ENCODE measurements at regions not wholly inside any gene's neighbourhood (a gene's known extent, or its start where the extent isn't known, plus 50 kb on each side); places are given as distances from the start of the nearest gene placed in this dataset.
"Not testable (repeated sequence)": the region's sequence is repeated elsewhere in the genome, so short reads cannot be mapped to it uniquely, and the experiment has no call there.

DNA sequence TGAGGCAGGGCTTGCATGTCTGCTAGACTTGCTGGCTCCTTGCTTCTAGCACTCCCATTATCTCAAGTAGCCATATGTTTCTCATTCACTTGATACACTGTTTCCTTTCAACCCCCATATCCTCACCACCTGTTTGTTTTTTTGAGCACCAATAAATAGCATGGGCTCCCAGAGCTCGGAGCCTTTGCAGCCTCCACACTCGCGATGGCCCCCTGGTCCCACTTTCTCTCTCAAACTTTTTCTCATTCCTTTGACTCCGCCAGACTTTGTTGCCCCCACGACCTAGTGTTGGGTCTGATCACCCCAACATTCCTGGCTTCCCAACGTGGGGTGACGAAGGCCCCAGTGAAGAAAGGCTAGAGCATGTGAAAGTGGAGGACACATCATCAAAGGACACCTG, 120.8 kb upstream of the TRIM24 start:
- DNase-seq, CTCF ChIA-PET, H3K4me3 Mint-ChIP-seq, H3K4me1 Mint-ChIP-seq, H3K27me3 Mint-ChIP-seq, H3K27ac Mint-ChIP-seq, H3K36me3 Mint-ChIP-seq: not testable (repeated sequence)
- peaks cover 17% of the 10 kb centered on the region for H3K9me3 Mint-ChIP-seq

DNA sequence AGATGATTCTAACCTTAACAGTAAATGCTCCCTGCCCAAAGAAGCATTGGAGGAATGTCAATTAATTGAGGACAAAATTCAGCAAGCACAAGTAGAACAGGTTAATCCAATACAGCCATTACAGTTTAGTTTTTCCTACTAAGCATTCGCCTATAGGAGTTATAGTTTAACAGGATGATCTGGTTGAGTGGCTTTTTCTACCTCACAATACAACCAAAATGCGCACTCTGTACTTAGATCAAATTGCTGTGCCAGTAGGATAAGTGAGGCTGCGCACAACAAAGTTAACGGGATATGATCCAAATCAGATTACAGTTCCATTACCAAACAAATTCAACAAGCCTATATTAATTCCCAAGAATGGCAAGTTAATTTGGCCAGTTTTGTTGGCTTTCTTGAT, 117.1 kb upstream of the TRIM24 start:
- no peak for DNase-seq
- CTCF ChIA-PET = no interaction called here
- H3K27ac Mint-ChIP-seq = no peak overlapping the region
- no peaks in the 10 kb centered on the region for H3K4me1 Mint-ChIP-seq
- H3K36me3 Mint-ChIP-seq = no peaks in the 10 kb centered on the region
- H3K27me3 Mint-ChIP-seq = no peaks in the 10 kb centered on the region
- H3K9me3 Mint-ChIP-seq = peaks cover 24% of the 10 kb centered on the region
- H3K4me3 Mint-ChIP-seq = no peak overlapping the region

DNA sequence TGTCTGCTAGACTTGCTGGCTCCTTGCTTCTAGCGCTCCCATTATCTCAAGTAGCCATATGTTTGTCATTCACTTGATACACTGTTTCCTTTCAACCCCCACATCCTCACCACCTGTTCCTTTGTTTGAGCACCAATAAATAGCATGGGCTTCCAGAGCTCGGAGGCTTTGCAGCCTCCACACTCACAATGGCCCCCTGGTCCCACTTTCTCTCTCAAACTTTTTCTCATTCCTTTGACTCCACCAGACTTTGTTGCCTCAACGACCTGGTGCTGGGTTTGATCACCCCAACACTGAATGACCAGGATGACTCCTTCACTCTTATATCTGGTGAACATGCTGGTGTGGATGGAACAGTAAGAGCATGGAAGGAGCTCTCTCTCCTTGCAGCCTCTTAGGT, 114.5 kb upstream of the TRIM24 start:
- DNase-seq = no peak
- H3K9me3 Mint-ChIP-seq = peaks cover 14% of the 10 kb centered on the region

DNA sequence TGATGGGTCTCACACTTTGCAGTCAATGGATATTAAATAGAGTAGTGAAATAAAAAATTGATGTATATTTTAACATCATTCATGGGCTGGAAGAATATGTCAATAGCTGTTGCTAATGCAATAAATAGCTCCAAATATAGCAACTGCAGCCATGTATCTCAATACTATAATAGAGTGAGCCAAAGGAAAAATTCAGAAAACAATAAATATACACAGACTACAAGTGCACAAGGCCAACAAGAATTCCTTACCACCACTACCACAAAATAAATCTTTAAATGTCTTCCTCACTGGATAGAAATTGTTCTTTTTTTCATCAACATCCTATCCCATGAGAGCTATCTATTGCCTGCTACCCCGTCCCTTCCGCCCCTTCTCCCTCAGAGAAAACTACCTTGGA, 113.1 kb upstream of the TRIM24 start:
- DNase-seq = no peak
- no peaks in the 10 kb centered on the region for H3K4me1 Mint-ChIP-seq
- H3K4me3 Mint-ChIP-seq = no peak overlapping the region
- H3K27me3 Mint-ChIP-seq = no peaks in the 10 kb centered on the region
- H3K36me3 Mint-ChIP-seq = no peaks in the 10 kb centered on the region
- CTCF ChIA-PET = no interaction called here
- peaks cover 18% of the 10 kb centered on the region for H3K9me3 Mint-ChIP-seq
- H3K27ac Mint-ChIP-seq = no peak overlapping the region

More for the DNA sequence above, 114.5 kb upstream of the TRIM24 start:
- H3K4me3 Mint-ChIP-seq = no peak overlapping the region
- H3K27ac Mint-ChIP-seq = no peak overlapping the region
- H3K4me1 Mint-ChIP-seq = no peaks in the 10 kb centered on the region
- no peaks in the 10 kb centered on the region for H3K36me3 Mint-ChIP-seq
- CTCF ChIA-PET = no interaction called here
- no peaks in the 10 kb centered on the region for H3K27me3 Mint-ChIP-seq

DNA sequence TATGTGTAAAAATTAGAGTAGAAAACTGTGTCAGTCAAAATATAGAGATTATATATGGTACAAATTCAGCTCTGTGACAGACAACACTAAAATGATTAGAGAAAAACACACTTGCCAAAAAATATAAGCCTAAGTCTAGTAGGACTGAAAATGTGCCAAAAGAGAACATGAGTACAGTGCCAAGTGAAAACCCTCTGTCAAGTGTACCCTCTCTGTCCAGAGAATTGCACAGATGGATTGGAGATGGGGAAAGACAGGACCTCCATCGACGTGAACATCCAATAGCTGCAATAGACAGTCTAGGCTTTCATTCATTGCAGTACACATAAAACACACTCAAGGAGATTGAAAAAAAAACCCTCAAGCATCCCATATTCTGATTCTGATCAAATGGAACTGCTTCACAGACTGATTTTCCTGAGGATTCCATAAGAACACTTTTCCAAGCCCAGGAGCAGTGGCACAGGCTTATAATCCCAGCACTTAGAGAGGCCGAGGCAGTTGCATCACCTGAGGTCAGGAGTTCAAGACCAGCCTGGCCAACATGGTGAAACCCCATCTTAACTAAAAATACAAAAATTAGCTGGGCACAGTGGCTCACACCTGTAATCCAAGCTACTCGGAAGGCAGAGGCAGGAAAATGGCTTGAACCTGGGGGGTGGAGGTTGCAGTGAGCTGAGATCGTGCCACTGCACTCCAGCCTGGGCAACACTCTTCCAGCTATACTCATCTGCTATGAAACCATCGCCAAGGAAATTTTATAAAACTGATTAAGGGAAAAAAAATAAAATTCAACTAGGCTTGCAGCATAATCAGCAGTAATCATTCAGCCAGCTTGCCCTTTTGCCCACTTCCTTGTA, 110.0 kb upstream of the TRIM24 start:
- Mint-ChIP-seq H3K4me3 (no peak overlapping the region), H3K9me3 (peaks cover 14% of the 10 kb centered on the region)
- CTCF ChIA-PET = no interaction called here

DNA sequence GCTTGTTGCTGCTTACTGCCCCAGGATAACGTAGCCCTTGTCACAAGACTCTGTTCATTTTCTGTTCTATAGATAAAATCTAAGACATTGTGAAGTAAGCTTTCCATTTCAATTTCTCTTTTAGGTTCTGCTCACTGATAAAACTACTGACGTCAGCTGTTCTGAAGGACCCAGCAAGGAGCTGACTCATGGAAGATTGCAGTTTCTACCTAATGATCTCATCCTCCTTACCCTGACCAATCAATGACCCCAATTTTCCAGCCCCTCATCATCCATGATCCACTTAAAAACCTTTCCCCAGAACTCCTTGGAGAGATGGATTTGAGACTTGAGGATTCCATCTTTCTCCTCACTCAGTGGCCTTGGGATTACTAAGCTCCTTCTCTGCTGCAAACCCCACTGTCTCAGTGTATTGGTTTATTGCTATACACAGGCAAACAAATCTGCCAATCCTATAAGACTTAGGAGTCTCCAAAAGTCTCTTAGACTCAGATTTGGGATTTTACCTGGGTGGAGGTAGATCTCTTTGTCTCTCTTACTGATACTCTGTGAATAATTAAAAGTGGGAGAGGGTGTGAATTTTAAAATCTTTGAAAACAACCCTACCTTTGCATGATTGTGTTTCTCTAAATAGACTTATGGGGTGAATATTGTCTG, 109.2 kb upstream of the TRIM24 start:
- Mint-ChIP-seq H3K27me3 (no peaks in the 10 kb centered on the region), H3K4me3 (no peak overlapping the region), H3K36me3 (no peaks in the 10 kb centered on the region), H3K4me1 (no peaks in the 10 kb centered on the region), H3K27ac (no peak overlapping the region), H3K9me3 (peaks cover 11% of the 10 kb centered on the region)
- CTCF ChIA-PET = no interaction called here
- no peak for DNase-seq

More for the DNA sequence above, 110.0 kb upstream of the TRIM24 start:
- DNase-seq = no peak
- Mint-ChIP-seq H3K4me1 (no peaks in the 10 kb centered on the region), H3K27me3 (no peaks in the 10 kb centered on the region), H3K27ac (no peak overlapping the region), H3K36me3 (no peaks in the 10 kb centered on the region)

DNA sequence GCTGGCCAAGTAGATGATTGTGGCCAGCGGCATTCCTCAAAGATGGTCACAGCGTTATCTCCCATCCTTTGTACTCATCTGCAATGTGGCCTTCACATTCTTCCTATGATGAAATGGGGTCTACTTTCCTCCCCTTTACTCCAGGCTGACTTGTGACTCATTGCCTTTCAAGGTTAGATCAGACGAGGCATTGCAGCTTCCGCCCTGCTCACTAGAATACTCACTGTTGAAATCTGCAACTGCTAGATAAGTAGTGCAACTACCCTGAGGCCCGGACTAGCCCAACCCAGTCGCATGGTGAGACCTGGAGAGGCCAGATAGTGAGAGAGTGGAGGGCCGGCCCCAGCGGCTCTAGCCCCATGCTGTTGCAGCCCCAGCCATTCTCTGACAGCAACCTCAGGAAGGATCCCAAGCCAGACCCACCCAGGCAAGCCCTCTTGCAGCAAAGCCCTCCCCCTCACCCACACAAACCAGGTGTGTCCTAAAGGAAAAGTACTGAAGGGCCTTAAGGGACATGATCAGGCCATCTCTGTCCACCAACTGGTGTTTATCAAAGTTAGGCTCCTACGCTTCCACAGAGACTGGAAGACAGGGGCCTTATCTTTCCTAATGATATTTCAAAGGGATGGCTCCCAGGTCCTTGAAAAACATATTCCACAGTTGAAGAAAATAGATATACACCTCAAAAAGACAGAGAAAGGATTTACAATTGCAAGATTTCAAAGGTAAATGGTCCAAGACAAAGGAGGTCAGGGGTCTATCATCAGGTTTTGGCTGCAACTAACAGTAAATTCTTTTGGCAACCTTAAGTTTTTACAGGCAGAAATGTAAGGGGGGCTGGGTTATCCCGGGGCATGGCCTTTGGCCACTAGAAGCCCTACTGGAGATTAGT, 107.2 kb upstream of the TRIM24 start:
- no peak for DNase-seq
- Mint-ChIP-seq H3K4me1 (no peaks in the 10 kb centered on the region), H3K27me3 (no peaks in the 10 kb centered on the region), H3K27ac (no peak overlapping the region), H3K4me3 (no peak overlapping the region), H3K36me3 (no peaks in the 10 kb centered on the region), H3K9me3 (peaks cover 7% of the 10 kb centered on the region)
- CTCF ChIA-PET = no interaction called here

DNA sequence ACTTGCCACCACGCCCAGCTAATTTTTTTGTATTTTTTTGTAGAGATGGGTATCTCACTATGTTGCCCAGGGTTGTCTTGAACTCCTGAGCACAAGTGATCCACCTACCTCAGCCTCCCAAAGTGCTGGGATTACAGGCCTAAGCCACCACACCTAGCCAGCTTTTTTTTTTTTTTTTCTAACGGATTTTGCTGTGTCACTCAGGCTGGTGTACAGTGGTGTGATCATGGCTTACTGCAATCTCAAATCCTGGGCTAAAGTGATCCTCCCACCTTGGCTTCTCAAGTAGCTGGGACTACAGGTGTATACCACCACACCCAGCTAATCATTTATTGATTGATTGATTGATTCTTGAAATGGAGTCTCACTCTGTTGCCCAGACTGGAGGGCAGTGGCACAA, 106.0 kb upstream of the TRIM24 start:
- H3K9me3 Mint-ChIP-seq = peaks cover 7% of the 10 kb centered on the region
- CTCF ChIA-PET = interaction anchor here (0.6 kb wide), 1 partner anchor 83 kb away, joined by 3 read pairs; no protein-coding TSS in a partner anchor
- no peaks in the 10 kb centered on the region for H3K36me3 Mint-ChIP-seq
- H3K27ac Mint-ChIP-seq = no peak overlapping the region
- DNase-seq = no peak
- no peaks in the 10 kb centered on the region for H3K27me3 Mint-ChIP-seq
- no peaks in the 10 kb centered on the region for H3K4me1 Mint-ChIP-seq
- no peak overlapping the region for H3K4me3 Mint-ChIP-seq

DNA sequence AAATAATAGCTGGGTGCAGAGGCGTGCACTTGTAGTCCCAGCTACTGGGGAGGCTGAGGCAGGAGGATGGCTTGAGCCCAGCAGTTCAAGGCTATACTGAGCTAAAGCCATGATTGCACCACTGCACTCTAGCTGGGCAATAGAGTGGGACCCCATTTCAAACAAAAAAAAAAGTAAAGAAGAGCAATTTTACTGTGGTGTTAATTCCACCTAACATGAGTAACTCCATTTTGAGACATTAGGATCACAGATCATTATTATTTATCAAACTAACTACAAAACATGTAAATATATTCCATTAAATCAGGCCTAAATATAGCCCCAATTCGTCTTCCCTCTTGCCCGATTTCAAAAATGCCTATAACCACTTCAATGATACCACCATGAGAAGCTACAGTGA, 104.8 kb upstream of the TRIM24 start:
- CTCF ChIA-PET = no interaction called here
- no peaks in the 10 kb centered on the region for H3K36me3 Mint-ChIP-seq
- no peaks in the 10 kb centered on the region for H3K27me3 Mint-ChIP-seq
- H3K9me3 Mint-ChIP-seq = peaks cover 7% of the 10 kb centered on the region
- no peaks in the 10 kb centered on the region for H3K4me1 Mint-ChIP-seq
- DNase-seq = no peak
- no peak overlapping the region for H3K27ac Mint-ChIP-seq
- H3K4me3 Mint-ChIP-seq = no peak overlapping the region

DNA sequence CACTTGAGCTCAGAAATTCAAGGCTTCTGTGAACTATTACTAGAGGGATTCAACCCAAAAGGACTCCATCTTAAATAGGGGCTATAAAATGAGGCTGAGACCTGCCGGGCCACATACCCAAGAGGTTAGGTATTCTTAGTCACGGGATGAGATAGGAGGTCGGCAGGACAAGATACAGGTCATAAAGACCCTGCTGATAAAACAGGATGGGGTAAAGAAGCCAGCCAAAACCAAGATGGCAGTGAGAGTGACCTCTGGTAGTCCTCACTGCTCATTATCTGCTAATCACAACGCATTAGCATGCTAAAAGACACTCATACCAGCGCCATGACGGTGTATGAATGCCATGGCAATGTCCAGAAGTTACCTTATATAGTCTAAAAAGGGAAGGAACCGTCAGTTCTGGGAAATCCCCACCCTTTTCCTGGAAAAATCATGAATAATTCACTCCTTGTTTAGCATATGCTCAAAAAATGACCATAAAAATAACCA, 101.2 kb upstream of the TRIM24 start:
- DNase-seq = no peak
- no peaks in the 10 kb centered on the region for H3K9me3 Mint-ChIP-seq
- no peak overlapping the region for H3K27ac Mint-ChIP-seq
- no peaks in the 10 kb centered on the region for H3K27me3 Mint-ChIP-seq
- H3K4me3 Mint-ChIP-seq = no peak overlapping the region
- CTCF ChIA-PET = no interaction called here
- H3K4me1 Mint-ChIP-seq = no peaks in the 10 kb centered on the region
- no peaks in the 10 kb centered on the region for H3K36me3 Mint-ChIP-seq

DNA sequence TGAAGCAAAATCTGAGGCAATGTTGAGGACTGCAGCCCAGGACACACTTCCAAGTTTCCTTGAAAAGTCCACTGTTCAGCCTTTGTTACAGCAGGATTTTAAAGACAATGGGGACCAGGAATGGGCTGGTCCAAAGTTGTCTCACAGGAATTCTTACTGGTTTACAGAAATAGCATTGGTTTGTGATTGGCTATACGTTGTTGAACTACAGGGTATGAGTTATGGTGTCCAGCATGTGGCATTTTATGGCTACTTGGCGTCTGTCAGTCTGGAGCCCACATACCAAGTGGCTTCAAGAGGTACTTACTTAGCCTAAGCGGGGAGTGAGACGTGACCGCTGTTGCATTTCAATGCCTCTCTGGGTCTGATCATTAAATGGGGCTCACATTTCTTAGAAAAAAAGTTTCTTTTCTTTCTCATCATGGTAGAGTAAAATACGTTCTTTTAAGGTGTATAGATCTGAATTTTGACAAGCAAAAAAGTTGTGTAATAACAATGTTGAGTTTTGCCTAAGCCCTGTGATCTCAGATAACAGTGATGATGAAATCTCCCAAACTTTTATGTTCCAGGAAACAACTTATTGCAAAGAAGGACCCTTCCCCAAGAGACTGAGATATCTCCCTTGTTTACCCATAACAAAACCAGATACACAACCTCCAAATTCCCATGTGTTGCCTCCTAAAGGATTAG, 100.0 kb upstream of the TRIM24 start:
- H3K27me3 Mint-ChIP-seq = no peaks in the 10 kb centered on the region
- H3K9me3 Mint-ChIP-seq = no peaks in the 10 kb centered on the region
- CTCF ChIA-PET = no interaction called here
- H3K27ac Mint-ChIP-seq = no peak overlapping the region
- H3K4me3 Mint-ChIP-seq = no peak overlapping the region
- no peak for DNase-seq
- no peaks in the 10 kb centered on the region for H3K4me1 Mint-ChIP-seq
- H3K36me3 Mint-ChIP-seq = no peaks in the 10 kb centered on the region

DNA sequence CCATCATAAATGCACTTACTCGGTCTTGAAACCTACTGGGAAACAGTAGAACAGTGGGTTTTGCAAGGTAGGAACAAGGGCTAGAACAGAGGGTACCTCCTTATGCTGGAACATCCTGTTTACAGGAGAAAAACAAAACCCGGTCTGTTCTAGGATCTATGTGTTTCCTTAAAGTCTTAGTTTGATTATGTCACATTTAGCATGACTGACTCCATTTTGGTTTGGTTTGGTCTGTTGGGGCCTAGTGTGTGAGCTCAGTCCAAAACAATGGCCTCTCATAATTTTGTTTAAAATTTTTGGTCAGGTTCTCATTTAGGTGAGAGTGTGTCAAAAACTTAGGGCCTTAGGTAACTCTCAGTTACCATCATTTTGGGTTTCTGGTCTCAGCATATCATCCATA, 96.3 kb upstream of the TRIM24 start:
- H3K27ac Mint-ChIP-seq = no peak overlapping the region
- peaks cover 5% of the 10 kb centered on the region for H3K9me3 Mint-ChIP-seq
- CTCF ChIA-PET = no interaction called here
- H3K27me3 Mint-ChIP-seq = no peaks in the 10 kb centered on the region
- no peaks in the 10 kb centered on the region for H3K4me1 Mint-ChIP-seq
- DNase-seq = no peak
- no peak overlapping the region for H3K4me3 Mint-ChIP-seq
- H3K36me3 Mint-ChIP-seq = no peaks in the 10 kb centered on the region

DNA sequence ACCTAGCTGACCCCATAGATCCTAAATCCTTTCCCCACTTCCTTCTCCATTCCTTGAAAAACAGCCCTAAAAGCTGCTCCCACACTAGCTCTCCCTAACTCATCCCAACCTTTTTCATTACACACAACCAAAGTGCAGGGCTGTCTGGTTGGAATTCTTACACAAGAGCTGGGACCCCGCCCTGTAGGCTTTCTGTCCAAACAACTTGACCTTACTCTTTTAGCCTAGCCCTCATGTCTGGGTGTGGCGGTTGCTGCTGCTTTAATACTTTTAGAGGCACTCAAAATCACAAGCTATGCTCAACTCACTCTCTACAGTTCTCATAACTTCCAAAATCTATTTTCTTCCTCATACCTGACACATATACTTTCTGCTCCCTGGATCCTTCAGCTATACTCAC, 93.9 kb upstream of the TRIM24 start:
- CTCF ChIA-PET, H3K4me1 Mint-ChIP-seq, H3K27me3 Mint-ChIP-seq, DNase-seq, H3K27ac Mint-ChIP-seq, H3K4me3 Mint-ChIP-seq, H3K36me3 Mint-ChIP-seq: not testable (repeated sequence)
- peaks cover 18% of the 10 kb centered on the region for H3K9me3 Mint-ChIP-seq

DNA sequence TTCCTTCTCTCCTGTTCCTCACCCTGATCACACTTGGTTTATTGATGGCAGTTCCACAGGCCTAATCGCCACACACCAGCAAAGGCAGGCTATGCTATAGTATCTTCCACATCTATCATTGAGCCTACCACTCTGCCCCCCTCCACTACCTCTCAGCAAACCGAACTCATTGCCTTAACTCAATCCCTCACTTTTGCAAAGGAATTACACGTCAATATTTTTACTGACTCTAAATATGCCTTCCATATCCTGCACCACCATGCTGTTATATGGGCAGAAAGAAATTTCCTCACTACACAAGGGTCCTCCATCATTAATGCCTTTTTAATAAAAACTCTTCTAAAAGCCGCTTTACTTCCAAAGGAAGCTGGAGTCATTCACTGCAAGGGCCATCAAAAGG, 93.4 kb upstream of the TRIM24 start:
- H3K4me1 Mint-ChIP-seq, CTCF ChIA-PET: not testable (repeated sequence)

More for the DNA sequence above, 93.4 kb upstream of the TRIM24 start:
- H3K9me3 Mint-ChIP-seq = peaks cover 19% of the 10 kb centered on the region
- not testable (repeated sequence) for H3K36me3 Mint-ChIP-seq, H3K4me3 Mint-ChIP-seq, H3K27ac Mint-ChIP-seq, DNase-seq, H3K27me3 Mint-ChIP-seq
